CD4-positive, alpha-beta T cell treated with Interleukin-6 at 100 ng/mL for 8 hours (primary cell): ENCODE measurements at regions not wholly inside any gene's neighbourhood (a gene's known extent, or its start where the extent isn't known, plus 50 kb on each side); places are given as distances from the start of the nearest gene placed in this dataset.

Experiments
- DNase-seq: peaks from one replicate; pipeline ENCODE4 v3.0.0-alpha.2; 2020; ENCODE audit warnings: mixed read lengths, low spot score

DNA sequence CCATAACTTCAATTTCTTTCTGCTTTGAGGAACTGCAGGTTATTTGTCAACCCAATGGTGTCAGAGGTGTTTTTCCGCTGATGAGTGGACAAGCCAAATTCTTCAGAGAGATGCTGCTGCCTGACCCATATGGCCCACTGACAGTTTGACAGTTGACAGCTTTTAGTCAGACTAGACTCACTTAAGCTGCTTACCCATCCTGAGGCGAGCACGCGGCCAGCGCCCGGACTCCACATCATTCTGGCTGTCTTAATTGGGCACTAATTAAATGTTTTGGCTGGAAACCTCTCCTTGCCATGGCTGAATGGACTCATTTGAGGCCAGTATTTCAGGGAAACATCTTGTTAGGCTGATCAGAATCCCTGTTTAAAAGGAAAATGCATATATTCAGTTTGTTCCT is 316.1 kb upstream of the FANCL start:
- DNase-seq = no peak

DNA sequence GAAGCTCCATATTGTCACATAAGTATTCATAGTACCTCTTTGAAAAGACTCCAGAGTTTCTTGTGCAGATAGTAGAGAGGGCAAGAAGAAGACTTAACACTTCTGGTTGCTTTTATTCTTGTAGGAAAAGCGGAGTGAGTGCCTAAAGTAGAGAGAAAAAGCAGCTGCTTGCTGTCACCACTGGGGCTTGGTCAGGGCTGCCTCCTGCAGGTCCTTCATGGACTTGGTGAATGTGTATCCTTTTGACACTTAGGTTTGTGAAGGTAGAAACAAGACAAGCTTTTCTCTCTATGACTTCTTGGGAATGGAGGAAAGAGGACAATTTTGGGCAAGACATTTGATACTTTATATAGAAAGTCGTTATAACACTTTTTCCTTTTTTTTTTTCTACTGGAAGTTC is 312.8 kb upstream of the FANCL start:
- DNase-seq = no peak

- no peak for DNase-seq
Measured at GRCh38 chr2:58553522-58553921, 312.4 kb upstream of the FANCL start.

DNA sequence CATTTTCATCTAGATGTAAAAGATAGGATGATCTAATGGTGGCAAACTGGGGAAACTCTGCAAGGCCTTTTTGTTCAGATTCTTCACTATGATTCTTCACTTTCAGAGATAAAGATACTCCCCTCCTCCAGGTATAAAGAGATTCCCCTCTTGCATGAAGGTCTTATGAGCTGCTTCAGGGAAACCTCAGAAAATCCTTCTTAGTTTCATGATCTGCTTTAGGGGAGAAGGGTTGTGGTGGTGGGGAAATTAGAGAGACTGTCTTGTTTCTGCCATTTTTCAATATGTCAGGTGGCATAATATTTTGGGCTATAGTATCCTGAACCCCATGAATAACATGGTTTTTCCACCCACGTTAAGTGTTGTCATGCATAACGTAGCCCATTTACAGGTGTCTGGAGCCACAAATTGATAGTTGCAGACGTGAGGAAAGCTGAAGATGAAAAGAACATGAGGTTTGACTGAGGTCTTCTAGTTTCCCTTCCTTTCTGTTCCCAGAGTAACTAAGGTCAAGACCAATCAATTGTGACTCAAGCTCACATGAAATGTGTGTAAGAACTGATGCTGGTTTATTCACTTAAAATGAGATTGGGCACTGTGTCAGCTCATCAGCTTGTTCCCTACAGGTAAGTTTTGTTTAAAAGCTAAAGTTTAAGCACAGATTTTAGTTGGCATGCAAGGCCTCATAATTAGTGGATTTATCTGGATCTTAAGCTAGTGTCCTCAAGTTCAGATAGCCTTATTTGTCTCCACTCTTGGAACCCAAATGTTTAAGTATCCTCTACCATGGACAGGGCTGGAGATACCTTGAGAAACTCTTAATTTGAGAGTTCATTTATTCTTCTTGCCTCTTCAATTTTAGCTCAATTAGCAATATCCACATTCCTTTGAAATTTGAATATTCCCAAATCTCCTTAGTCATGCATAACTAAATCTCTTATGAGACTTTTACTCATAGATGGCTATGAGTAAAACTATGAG is 304.5 kb upstream of the FANCL start:
- DNase-seq = no peak

DNA sequence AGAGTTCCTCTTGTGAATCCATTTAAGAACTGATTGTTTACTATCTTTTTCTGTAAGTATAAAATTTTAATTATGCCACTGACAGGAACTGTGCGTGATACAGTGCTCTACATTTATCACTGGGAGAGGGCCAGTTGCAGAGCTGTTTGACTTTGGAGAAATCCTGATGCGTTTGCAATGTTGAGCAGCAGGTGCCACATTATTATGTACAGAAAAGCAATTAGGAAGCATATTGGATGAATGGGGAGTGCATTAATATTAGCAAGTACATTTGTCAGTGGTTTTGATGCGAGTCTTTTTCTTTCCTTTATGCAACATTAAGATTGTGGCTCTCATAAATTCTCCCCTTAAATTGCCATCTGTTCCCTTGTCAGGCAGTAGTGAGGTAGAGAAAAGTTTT is 302.3 kb upstream of the FANCL start:
- DNase-seq = no peak

DNA sequence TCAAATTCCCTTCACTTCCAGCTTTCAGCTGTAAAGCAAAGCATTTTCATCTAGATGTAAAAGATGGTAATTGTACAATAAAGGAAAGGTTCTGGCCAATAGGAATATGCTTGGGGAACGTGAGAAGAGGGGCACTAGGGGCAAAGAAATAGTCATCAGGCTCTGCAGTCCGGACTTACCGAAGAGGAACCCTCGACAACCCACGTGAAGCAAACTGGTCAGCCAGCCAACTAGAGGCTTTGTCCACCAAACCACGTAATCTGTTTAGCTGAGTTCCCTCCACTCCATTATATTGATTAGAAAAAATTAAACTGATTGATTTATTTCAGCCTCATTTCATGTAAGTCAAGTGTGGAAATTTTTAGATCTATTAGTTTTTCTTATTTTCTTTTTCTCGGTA is 300.4 kb upstream of the FANCL start:
- DNase-seq = no peak

DNA sequence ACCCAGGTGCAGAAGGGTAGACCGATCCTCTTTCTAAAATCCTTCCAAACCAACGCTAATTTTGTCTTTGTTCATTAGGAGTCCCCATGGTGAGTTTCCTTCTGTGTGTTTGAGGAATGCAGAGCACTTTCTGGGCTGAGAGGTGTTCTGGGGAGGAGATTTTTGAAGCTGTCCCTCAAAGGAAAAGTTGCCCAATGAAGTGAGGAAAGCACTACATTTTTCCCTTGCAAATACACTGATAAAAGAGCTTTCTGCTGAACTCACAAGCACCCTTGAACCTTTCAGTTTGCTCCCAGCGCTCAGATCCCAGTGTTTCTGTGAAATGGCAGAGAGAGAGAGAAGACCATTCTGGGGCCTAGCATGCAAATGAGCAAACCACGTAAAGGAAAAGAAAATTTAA is 299.6 kb upstream of the FANCL start:
- no peak for DNase-seq

- DNase-seq = no peak
Measured at GRCh38 chr2:58539973-58540372, 298.8 kb upstream of the FANCL start.

DNA sequence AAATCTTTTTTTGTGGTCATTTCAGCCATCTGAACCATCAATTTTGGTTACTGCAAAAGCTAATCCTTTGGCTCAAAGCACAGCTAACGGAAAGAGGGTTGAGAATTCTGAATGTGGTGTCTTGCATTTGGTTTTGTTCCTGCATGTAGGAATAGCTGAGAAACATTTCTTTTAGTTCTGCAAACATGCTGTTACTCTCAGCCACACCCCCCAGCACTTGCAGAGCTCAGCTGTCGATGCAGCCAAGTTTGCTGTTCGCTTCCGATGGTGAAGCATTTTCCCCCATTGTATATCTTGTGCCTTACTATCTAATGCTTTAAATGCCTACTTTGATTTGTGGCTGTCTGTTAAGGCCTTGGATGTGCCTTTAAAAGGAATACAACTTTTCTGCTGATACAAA is 294.9 kb upstream of the FANCL start:
- DNase-seq = no peak

- DNase-seq = no peak
Measured at GRCh38 chr2:58535182-58535581, 294.1 kb upstream of the FANCL start.

DNA sequence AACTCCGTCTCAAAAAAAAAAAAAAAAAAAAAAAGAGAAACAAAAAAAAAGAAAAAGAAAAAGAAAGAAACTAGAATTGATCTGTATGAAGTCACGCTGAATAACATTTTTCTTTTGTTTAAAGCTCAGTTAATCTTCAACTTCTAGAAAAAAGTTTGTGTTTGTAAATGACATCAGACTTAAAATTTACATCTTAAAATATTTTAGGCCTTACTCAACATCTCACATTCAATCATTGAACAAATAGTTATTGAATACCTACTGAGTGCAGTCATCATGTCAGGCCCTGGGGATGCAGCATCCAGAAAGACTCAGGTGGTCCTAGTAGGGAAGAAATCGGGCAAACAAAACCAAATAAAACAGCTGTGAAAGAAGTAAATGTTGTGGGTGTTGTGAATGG is 292.3 kb upstream of the FANCL start:
- DNase-seq = no peak

- DNase-seq = no peak
Measured at GRCh38 chr2:58532641-58533040, 291.5 kb upstream of the FANCL start.

DNA sequence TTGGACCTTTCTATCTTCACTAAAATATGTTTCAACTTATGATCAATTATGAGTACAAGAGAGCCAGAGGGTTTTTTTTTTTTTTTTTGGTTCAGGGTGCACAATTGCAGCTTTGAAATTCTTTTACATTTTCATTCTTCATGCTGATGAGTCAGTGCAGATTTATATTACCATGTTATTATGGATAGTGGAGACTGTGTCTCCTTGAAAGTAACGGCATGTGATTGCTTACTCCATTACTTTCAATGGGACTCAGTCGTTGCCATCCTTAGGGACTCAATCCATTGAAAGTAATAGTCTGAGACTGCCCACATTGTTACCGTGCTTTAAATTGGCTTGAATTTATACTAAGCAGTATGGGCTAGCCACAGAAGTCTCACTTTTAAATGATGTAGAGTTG is 286.5 kb upstream of the FANCL start:
- no peak for DNase-seq

DNA sequence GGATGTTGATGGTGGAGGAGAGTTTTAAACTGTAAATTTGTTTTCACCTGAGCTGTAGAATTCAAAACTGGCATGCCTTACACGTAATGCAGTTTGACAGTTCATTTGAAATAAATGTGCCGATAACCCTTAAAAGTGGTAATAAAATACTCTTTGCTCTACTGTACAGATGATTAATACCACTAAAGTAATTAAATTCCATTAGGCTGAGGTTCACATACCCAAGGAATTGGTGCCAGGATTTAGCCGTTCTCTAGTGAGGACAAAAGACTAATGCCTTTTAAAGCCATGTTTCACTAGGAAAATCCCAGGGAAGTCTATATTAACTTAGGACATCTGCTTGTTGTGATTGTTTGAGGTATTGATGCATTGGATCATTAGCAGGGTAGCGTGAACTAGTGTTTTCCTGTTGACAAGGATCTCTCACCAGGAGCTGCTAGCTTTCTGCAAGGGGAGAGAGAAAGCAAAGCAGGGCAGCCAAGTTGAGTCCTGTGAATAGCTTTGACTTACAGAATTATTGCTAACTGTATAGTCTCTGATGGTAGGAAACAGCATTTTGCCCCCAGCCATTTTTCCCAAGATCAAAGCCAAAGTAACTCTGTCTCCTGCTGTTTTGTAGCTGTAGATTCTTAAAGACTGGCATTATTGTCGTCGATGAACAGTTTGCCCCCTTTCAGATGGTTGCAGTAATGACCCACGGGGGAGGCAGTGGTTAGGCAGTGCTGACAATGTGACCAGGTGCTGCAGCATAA is 280.9 kb upstream of the FANCL start:
- no peak for DNase-seq

DNA sequence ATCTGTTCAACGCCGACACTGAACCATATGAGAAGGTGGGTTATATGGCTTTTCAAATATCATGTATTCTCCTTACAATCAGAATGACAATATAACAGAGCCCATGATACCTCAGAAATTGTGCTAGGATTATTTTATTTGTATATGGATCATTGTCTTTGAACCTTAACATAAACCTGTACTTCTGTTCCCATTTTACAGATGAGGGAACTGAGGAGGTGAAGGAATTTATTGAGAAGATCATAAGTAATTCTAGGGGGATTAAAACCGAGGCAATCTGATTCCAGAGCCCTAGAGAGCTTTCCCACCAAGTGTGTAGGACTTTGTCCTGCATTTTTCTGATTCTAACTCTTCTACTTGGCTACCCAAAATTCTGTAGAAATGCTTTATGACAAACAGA is 279.8 kb upstream of the FANCL start:
- no peak for DNase-seq

GRCh38 chr2:58517881-58518280 is 276.8 kb upstream of the FANCL start:
- no peak for DNase-seq

DNA sequence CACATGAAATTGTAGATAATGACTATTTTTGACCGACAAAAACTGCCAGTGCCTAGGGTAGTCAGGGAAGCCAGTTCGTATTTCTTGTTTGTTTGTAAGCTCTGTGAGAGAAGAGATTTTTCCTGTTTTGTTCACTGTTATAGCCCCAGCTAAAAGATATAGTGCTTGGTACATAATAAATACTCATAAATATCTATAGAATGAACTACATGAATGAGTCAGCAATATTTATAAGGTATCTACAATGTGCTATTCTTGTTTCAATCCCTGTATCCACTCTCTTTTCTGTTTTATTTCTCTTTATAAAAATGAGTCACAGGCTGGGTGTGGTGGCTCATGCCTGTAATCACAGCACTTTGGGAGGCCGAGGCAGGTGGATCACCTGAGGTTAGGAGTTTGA is 275.6 kb upstream of the FANCL start:
- no peak for DNase-seq

DNA sequence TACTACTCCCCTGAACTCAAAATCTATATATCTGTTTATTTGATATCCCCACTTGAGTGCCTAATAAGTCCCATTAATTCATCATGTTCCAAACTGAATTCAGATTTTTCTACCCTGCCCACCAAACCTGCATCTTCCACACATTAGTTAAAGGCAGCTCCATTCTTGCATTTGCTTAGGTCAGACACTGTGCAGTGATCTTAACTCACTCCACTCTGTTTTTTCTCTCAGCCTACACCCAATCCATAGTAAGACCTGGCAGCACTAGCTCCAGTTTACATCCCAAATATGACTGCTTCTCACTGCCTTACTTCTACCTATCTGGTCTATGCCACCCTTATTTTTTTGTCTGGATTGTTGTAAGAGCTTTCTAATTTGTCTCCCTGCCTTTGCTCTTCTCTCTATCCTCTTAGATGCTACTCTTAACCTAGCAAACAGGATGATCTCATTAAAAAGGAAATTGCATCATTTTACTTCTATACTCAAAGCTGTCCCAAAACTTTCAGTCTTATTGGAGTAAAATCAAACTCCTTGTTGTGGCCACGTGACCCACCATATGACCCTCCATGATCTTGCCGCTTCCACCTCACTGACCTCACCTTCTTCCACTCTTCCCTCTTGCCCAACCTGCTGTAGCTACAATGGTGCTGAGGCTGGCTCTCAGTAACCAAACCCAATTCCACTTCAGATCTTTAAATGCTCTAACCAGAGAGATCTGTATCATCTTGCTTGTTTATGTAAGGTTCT is 274.9 kb upstream of the FANCL start:
- no peak for DNase-seq

- DNase-seq = no peak
Measured at GRCh38 chr2:58514252-58514651, 273.1 kb upstream of the FANCL start.

DNA sequence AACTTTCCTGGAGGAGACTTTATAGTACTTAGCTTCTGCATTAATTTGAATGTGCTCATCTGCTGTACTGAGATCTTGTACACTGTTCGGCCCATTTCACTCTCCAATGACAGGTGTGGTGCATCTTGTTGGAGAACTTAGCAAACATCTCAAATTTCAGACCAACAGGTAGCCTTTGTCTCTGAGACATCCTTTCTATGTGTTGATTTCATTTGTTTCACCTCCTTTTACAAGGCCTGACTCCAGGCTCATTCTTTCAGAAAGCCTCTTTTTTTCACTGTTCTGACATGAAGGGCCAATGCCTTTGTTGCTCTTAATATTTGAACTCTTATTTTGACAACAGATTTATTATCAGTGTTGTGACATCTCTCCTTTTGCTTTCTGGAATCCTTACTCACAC is 271.8 kb upstream of the FANCL start:
- no peak for DNase-seq

DNA sequence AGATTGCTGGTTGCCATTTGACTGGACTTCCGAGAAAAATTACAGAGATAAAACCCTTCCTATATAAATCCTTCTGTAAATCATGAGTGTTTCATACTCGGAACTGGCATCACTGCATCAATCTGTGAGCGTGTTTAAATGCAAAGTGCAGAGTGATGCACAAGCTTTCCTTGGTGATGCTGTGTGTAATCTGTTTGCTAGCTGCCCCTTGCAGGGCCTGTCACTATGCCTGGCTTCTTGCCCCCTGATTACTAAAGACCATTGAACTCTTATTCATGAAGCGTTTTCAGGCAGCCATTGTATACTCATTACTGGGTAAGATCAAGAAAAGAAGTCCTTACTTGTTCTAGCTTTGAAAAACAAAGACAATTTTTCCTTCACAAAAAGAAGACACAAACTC is 266.9 kb upstream of the FANCL start:
- DNase-seq = no peak

DNA sequence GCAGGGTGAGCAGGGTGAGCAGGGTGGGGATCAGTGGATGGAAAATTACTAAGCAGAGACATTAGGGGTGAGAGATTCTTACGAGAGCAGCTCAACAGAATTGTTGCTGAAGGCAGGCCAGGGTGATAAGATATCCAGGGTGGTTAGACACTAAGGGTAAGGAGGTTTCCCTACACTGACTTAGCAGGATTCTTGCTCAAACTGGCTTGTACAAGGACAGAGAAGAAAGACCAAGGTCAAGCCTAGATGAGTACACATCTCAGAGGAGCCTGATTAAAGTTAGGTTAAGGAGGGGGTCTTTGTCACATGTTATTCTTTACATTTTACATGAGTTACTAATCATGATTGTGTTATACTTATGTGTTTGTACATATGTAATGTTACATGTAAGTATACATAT is 262.8 kb upstream of the FANCL start:
- DNase-seq = no peak

- DNase-seq = no peak
Measured at GRCh38 chr2:58502931-58503330, 261.8 kb upstream of the FANCL start.
